Glutamatergic neuron (in vitro differentiated cells): ENCODE measurements at regions not wholly inside any gene's neighbourhood (a gene's known extent, or its start where the extent isn't known, plus 50 kb on each side); places are given as distances from the start of the nearest gene placed in this dataset.

ENCODE experiments used
- DNase-seq: peaks from one replicate; pipeline ENCODE4 v3.0.0; 2022
- H3K27ac Mint-ChIP-seq: one replicate; pipeline ENCODE4 v1.8.0; 2020; ENCODE audit warnings: mild to moderate bottlenecking, mixed read lengths, inconsistent platforms; ENCODE audit not compliant: unreplicated experiment
- H3K27me3 Mint-ChIP-seq: one replicate; pipeline ENCODE4 v1.8.0; 2020; ENCODE audit warnings: mild to moderate bottlenecking, moderate library complexity, mixed read lengths, inconsistent platforms; ENCODE audit not compliant: unreplicated experiment
- H3K36me3 Mint-ChIP-seq: one replicate; pipeline ENCODE4 v1.8.0; 2020; ENCODE audit warnings: mild to moderate bottlenecking, mixed read lengths, inconsistent platforms; ENCODE audit not compliant: unreplicated experiment
- H3K4me1 Mint-ChIP-seq: one replicate; pipeline ENCODE4 v1.8.0; 2020; ENCODE audit warnings: mild to moderate bottlenecking, low read depth, mixed read lengths, inconsistent platforms; ENCODE audit not compliant: unreplicated experiment
- H3K4me3 Mint-ChIP-seq: one replicate; pipeline ENCODE4 v1.8.0; 2020; ENCODE audit warnings: mild to moderate bottlenecking, mixed read lengths, inconsistent platforms; ENCODE audit not compliant: unreplicated experiment
- H3K9me3 Mint-ChIP-seq: one replicate; pipeline ENCODE4 v1.8.0; 2020; ENCODE audit warnings: mild to moderate bottlenecking, moderate library complexity, mixed read lengths, inconsistent platforms; ENCODE audit not compliant: unreplicated experiment
- CTCF ChIP-seq: fragments of 200-600 bp; sonication (generic); IDR thresholded peaks from one replicate; pipeline ENCODE4 v1.5.0; 2021; ENCODE audit not compliant: partially characterized antibody, unreplicated experiment

- Mint-ChIP-seq H3K4me1 (peaks cover 5% of the 10 kb centered on the region), H3K9me3 (no peaks in the 10 kb centered on the region), H3K27me3 (peaks cover 2% of the 10 kb centered on the region), H3K36me3 (peaks cover 4% of the 10 kb centered on the region), H3K27ac (no peak overlapping the region), H3K4me3 (no peak overlapping the region)
- no peak for DNase-seq
- TF ChIP-seq CTCF, result no peak
Observed at GRCh38 chr11:86861810-86862209, 61.5 kb downstream of the PRSS23 start.

DNA sequence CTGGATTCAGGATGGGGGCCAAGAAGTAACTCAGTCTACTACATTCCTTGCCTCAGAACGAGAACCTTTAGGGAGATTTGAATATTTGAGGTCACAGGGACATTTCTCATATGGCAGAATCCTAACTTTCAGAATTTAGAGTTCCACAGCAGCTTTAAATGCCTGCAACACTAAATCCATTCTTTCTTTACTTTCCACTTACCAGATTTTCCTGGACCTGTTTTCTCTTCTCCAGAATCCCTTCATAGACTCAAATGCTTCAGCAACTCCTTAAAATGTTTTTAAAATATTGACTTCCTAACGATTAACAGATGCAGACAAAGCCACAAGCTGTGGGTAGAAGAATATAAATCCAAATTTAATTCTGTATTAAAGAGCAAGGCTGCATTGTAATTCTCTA, 63.1 kb downstream of the PRSS23 start:
- no peak for TF ChIP-seq CTCF
- no peaks in the 10 kb centered on the region for H3K4me1 Mint-ChIP-seq
- no peak for DNase-seq
- H3K9me3 Mint-ChIP-seq, result no peaks in the 10 kb centered on the region
- H3K36me3 Mint-ChIP-seq, result no peaks in the 10 kb centered on the region
- H3K4me3 Mint-ChIP-seq, result no peak overlapping the region
- no peak overlapping the region for H3K27ac Mint-ChIP-seq
- H3K27me3 Mint-ChIP-seq, result no peaks in the 10 kb centered on the region

DNA sequence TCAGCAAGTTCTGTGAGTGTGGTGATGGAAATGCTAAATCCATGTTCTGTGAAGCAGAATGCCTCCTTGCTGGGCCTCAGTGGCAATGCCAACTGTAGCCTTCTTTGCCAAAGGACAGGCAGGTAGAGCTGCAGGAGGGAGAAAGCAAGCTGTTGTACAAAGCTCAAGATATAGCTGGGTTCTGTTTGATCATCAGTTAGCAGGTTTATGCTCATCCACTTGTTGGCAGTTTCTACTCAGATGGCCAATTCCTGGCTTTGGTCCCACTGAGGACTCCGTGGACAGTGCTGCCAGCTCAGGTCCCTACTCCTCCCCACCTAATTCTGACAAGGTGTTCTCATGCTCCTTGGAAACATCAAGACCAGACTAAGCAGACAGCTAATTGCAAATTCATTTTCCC, 65.1 kb downstream of the PRSS23 start:
- no peak for TF ChIP-seq CTCF
- H3K9me3 Mint-ChIP-seq, result no peaks in the 10 kb centered on the region
- H3K4me3 Mint-ChIP-seq, result no peak overlapping the region

GRCh38 chr11:86869531-86869930, 69.2 kb downstream of the PRSS23 start:
- no peak for TF ChIP-seq CTCF
- Mint-ChIP-seq H3K36me3 (no peaks in the 10 kb centered on the region), H3K4me1 (no peaks in the 10 kb centered on the region), H3K27me3 (no peaks in the 10 kb centered on the region), H3K9me3 (no peaks in the 10 kb centered on the region), H3K4me3 (no peak overlapping the region), H3K27ac (no peak overlapping the region)
- DNase-seq, result no peak

More for the DNA sequence above, 65.1 kb downstream of the PRSS23 start:
- DNase-seq, result no peak
- no peaks in the 10 kb centered on the region for H3K4me1 Mint-ChIP-seq
- H3K27me3 Mint-ChIP-seq, result no peaks in the 10 kb centered on the region
- no peaks in the 10 kb centered on the region for H3K36me3 Mint-ChIP-seq
- H3K27ac Mint-ChIP-seq, result no peak overlapping the region

- TF ChIP-seq CTCF, result peak; percentile 92
- peak; percentile 67 for DNase-seq
- Mint-ChIP-seq H3K27me3 (no peaks in the 10 kb centered on the region), H3K4me3 (no peak overlapping the region), H3K27ac (no peak overlapping the region), H3K9me3 (no peaks in the 10 kb centered on the region), H3K36me3 (no peaks in the 10 kb centered on the region), H3K4me1 (no peaks in the 10 kb centered on the region)
Observed at GRCh38 chr11:86869966-86870570, 69.7 kb downstream of the PRSS23 start.
